GM19035 (cell line): ENCODE measurements at regions not wholly inside any gene's neighbourhood (a gene's known extent, or its start where the extent isn't known, plus 50 kb on each side); places are given as distances from the start of the nearest gene placed in this dataset.

Experiments
- ATAC-seq: cut with Tn5 transposase; IDR thresholded peaks from one replicate; pipeline ENCODE4 v1.9.1; 2021; ENCODE audit not compliant: unreplicated experiment

- no peak for ATAC-seq
Measured at GRCh38 chr18:10009321-10010144, 95.7 kb downstream of the VAPA start.

DNA sequence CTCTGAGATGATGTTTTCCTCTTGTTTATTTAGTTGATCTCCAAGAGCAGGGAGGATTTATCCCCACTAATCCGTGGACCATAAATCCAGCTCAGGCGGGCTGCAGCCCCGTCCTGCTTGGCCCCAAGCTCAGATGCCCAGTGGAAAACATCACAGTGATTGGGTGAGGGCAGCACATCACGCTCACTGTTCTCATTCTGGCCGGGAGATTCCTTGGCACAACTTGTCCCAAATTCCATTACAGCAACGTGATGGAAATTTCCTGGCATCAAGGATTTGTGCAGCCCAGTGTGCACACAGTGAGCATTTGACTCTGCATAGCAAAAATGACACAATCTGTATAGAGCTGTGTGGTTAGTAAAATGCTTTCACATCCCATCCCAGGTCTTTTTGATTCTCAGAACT is 96.8 kb downstream of the VAPA start:
- ATAC-seq: no peak

- no peak for ATAC-seq
Measured at GRCh38 chr18:10011061-10011460, 97.2 kb downstream of the VAPA start.

DNA sequence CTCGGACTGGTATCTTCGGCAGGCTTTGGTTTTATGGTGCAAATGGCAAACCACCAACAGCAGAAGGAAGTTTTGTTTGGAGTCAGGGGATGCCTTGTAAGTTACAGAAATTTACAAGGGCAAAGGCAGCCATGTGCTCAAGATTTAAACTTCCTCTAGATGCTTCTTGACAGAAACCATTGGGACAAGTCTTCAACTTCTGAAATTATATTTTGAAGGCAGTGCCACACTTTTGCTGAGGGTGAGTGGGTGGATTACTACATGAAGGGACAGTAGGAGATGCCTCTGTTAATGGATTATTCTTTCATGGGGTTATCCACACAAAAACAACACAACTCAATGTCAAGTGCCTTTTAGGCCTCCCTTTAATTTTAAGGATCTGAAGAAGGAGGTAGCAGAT is 97.9 kb downstream of the VAPA start:
- ATAC-seq: no peak

- no peak for ATAC-seq
Measured at GRCh38 chr18:10012526-10012925, 98.7 kb downstream of the VAPA start.

DNA sequence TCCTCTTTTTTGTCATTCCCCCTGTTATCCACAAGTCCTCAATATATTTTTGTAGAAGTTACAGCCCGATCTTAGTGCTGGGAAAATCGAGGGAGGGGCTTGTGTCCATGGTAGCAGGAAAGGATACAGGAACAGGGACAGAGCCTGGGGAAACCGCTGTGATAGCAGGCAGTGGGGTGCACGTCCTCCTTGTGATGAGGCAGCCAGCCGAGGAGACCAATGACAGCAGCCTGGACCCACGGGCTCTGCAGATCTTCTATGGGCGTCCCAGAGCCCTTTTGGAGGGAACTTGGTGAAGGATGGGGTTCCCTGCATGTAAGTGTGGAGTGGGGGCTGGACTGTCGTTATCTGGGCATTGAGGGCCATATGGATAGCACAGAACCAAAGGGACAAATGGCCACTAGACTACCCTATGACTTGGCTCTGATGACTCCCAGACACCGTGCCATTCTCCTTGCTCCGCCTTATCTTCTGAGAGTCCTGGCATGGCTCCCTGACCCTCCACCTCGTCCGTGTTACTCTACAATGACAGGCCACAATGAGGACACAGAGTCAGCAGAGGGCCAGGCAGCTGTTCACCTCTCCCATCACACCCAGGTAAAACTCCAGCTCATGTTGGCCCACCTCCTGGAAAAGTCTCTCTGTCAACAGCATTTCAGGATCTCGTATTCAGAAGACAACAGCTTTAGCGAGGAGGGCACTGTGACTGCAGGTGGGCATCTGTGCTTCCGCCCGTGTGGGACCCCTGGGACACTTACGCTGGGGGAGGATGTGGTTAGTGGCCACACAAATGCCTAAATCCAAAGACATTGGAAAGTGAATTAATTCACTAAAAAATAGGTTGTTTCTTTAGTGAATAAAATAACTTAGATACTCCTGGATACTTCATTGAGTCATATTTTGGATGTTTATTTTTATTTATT is 100.1 kb downstream of the VAPA start:
- no peak for ATAC-seq

DNA sequence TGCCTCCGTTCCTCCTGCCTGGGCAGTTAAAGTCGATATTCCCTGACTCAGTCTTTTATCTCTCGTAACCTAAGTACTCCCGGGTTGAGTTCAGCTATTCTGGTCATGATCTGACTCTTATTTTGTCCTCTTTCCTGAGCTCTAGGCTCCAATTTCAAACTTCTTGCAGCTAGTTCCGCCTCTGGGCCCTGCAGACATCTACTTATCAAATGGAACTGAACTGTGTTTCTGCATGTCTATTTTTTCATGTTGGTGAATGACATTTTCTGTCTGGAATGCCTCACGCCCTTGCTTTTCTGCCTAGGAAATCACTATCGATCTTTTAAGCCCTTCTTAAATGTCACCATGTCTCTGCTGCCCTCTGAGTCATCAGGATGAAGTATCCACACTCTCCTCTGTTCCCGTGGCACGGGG is 101.5 kb downstream of the VAPA start:
- ATAC-seq: no peak

DNA sequence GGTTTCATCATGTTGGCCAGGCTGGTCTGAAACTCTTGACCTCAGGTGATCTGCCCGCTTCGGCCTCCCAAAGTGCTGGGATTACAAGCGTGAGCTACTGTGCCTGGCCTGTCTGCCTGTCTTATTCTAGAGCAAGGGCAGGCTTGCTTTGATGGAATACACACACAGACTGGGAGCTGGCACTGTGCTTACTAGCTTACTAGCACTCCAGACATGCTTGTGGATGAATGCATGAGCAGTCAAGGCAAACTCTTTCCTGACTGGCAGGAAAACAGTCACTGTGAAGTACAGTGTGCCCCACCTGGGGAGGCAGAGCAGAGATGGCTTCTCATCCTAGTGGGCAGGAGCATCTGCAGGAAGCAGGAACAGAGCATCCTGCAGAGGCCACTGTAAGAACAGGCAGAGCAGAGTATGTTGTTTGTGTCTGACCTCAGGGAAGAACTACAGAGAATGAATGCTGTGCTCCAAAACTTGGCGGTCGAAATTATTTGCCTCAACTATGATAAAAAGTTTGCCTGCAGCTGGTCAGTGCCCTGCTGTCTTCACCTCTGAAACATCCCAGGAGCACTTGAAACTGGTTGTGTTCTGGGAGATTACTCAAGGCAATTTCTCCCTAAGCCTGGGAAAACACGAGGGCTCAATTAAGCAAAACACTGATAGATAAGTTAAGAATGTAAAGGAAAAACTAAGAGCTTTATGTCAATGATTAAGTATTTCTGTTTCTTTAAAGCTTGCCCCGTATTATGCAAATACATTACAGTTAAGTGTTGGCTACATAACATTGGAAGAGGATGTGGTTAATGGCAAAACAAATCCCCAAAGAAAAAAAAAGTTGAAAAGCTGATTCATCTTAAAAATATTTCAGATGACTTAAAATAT is 102.4 kb downstream of the VAPA start:
- ATAC-seq: no peak

- no peak for ATAC-seq
Measured at GRCh38 chr18:10017043-10017442, 103.2 kb downstream of the VAPA start.

GRCh38 chr18:10018289-10018688 is 104.5 kb downstream of the VAPA start:
- ATAC-seq: no peak

- ATAC-seq: no peak
Measured at GRCh38 chr18:10020171-10020570, 106.4 kb downstream of the VAPA start.

DNA sequence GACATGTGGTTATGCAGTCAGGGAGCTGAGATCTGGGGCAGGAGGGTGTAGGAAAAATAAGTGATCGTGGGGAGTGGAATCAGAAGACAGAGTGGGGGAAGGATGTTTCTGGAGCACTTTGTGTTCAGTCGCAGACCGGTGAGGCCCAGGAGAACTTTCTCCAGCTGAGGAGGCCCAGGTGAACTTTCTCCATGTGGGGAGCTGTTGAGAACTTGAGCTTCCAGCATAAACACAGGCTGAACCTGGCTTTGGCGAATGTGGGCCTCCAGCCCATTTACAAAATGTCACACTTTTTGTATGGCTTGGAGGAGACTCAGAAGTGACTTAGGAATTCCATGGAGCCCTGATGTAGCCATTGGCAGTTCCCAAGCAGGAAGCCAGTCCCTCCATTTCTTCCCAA is 108.5 kb downstream of the VAPA start:
- no peak for ATAC-seq

- no peak for ATAC-seq
Measured at GRCh38 chr18:10023853-10024570, 110.2 kb downstream of the VAPA start.

DNA sequence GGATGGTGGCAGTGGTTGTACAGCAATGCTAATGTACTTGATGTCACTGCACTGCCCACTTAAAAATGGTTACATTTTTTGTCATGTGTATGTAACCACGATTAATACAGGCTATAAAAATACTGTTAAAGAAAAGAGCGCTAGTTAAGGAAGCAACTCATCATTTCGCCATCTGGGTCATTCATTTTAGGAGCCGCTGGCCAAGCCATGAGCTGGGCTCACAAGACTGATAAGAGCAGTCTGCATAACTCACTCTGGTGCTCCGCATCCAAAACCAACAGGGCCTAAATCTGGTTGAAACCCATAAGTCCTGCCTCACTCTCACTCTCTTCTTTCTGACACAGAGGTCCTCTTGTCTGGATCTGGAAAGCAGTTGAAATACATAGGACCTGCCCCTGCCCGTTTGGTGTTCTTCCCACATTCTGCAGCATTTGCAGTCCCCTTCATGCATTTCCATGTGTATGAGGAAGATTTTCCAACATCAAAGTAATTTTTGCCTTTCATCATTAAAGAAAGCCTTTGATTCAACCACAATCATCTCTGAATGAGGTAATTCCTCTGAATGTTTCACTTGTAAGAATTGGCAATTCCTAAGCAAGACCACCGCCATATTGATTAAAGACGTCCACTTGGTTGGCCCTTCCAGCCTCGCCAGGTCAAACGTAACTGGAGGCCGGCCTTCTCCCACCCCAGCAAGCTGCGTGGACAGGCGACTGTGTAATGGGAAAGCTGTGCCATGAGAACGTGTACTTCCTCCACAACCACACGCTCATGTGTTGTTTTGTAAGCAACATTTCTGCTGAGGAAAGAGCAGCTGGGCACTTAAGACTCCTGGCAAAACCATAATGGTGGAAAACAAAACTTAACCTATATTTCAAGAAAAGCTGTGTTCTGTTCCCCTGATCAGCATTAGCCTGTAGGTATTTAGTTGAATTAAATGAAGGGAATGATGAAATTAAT is 112.2 kb downstream of the VAPA start:
- no peak for ATAC-seq

DNA sequence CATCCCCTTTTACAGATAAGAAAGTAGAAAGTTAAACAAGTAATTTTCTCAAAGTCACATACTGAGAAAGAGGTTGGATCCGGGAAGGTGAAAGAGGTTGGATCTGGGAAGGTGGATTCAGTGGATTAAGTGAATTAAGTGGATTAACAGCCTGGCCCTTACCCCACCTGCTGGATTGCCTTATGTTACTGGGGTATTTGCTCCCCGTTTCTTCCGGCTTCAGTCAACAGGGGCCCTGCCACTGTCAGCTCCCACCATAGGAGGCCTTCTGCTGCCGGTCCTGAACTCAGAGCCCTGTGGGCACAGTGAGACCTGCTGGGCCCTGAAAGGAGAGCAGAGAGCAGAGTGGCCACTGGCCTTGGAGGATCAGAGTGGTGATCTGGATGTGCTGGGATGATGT is 113.2 kb downstream of the VAPA start:
- no peak for ATAC-seq

- no peak for ATAC-seq
Measured at GRCh38 chr18:10027461-10027860, 113.6 kb downstream of the VAPA start.

- ATAC-seq: no peak
Measured at GRCh38 chr18:10029711-10030110, 115.9 kb downstream of the VAPA start.

GRCh38 chr18:10030816-10031541 is 117.2 kb downstream of the VAPA start:
- no peak for ATAC-seq
